K562 (cell line): ENCODE measurements at regions not wholly inside any gene's neighbourhood (a gene's known extent, or its start where the extent isn't known, plus 50 kb on each side); places are given as distances from the start of the nearest gene placed in this dataset.

ENCODE experiments used
- CREB3L1 ChIP-seq: fragments of 450-650 bp; IDR thresholded peaks from 2 replicates; pipeline ENCODE4 v1.6.1; 2014; ENCODE audit warnings: low read depth, mild to moderate bottlenecking, moderate library complexity, borderline replicate concordance
- TEAD4 ChIP-seq, 2 experiments: sonication (generic) in 1 of 2; formaldehyde crosslinking in 1 of 2; IDR thresholded peaks; 2 replicates each; pipeline versions ENCODE4 v1.6.1 to v1.8.0; 2012 to 2022; ENCODE audit warnings: borderline replicate concordance in 1 of 2, inconsistent platforms in 1 of 2, low read length in 1 of 2, mild to moderate bottlenecking in 1 of 2, missing genetic modification reagents in 1 of 2
- TFAP4 ChIP-seq: sonication (generic); formaldehyde crosslinking; IDR thresholded peaks from 2 replicates; pipeline ENCODE4 v1.8.0; 2022; ENCODE audit warnings: missing genetic modification reagents, mild to moderate bottlenecking, moderate library complexity, borderline replicate concordance
- ZBTB49 ChIP-seq: sonication (generic); formaldehyde crosslinking; IDR thresholded peaks from 2 replicates; pipeline ENCODE4 v1.8.0; 2022; ENCODE audit warnings: missing genetic modification reagents, mild to moderate bottlenecking, borderline replicate concordance

GRCh38 chr22:22032906-22033802 is 50.6 kb upstream of the TOP3B start (continued):
- TF ChIP-seq ZBTB49 (0 out of 2 replicates have a peak, but pooled peaks have one; percentile 78), TEAD4 (IDR thresholded peaks at IDR 0.05; ENCODE audit: low read length) (no peak), TEAD4 (CRISPR knock-in tag; IDR thresholded peaks at IDR 0.05; ENCODE audit: borderline replicate concordance) (0 out of 2 replicates have a peak, but pooled peaks have one; percentile 41), TFAP4 (CRISPR knock-in tag) (no peak), CREB3L1 (no peak)
